Trophoblast cell (in vitro differentiated cells and primary cell): ENCODE measurements at regions not wholly inside any gene's neighbourhood (a gene's known extent, or its start where the extent isn't known, plus 50 kb on each side); places are given as distances from the start of the nearest gene placed in this dataset.

ENCODE experiments used
- DNase-seq, 2 donors: peaks; one replicate each; pipeline ENCODE4 v3.0.0-alpha.2; 2016
- H2AFZ ChIP-seq: 2 replicates; pipeline ENCODE4 v1.6.1; 2013; ENCODE audit warnings: low read length, moderate library complexity, mild to moderate bottlenecking; ENCODE audit not compliant: insufficient read depth, poor library complexity
- H2AK5ac ChIP-seq: 2 replicates; pipeline ENCODE4 v1.6.1; 2013; ENCODE audit warnings: mild to moderate bottlenecking, low read length
- H2BK120ac ChIP-seq: 2 replicates; pipeline ENCODE4 v1.6.1; 2013; ENCODE audit warnings: low read length, mild to moderate bottlenecking, moderate library complexity; ENCODE audit not compliant: insufficient read depth, poor library complexity
- H2BK12ac ChIP-seq: 2 replicates; pipeline ENCODE4 v1.6.1; 2013; ENCODE audit warnings: mild to moderate bottlenecking, low read length, moderate library complexity
- H2BK5ac ChIP-seq: 2 replicates; pipeline ENCODE4 v1.6.1; 2013; ENCODE audit warnings: low read length, low read depth, moderate library complexity, mild to moderate bottlenecking; ENCODE audit not compliant: poor library complexity
- H3K14ac ChIP-seq: 2 replicates; pipeline ENCODE4 v1.6.1; 2013; ENCODE audit warnings: mild to moderate bottlenecking, low read length
- H3K18ac ChIP-seq: 2 replicates; pipeline ENCODE4 v1.6.1; 2013; ENCODE audit warnings: mild to moderate bottlenecking, low read length
- H3K23ac ChIP-seq: 2 replicates; pipeline ENCODE4 v1.6.1; 2013; ENCODE audit warnings: low read length
- H3K27ac ChIP-seq: 2 replicates; pipeline ENCODE4 v1.5.1; 2013; ENCODE audit warnings: low read depth, mild to moderate bottlenecking, inconsistent platforms, low read length, moderate library complexity
- H3K27me3 ChIP-seq: 2 replicates; pipeline ENCODE4 v1.6.1; 2013; ENCODE audit warnings: inconsistent platforms, mild to moderate bottlenecking, low read length, moderate library complexity; ENCODE audit not compliant: insufficient read depth
- H3K36me3 ChIP-seq, 2 experiments: 1 replicate in 1 of 2; 2 replicates in 1 of 2; pipeline ENCODE4 v1.6.1; 2013; ENCODE audit warnings: low read length in 2 of 2, mild to moderate bottlenecking in 2 of 2, moderate library complexity in 1 of 2; ENCODE audit not compliant: insufficient read depth in 2 of 2, control insufficient read depth in 1 of 2
- H3K4ac ChIP-seq: 2 replicates; pipeline ENCODE4 v1.6.1; 2013; ENCODE audit warnings: low read depth, mild to moderate bottlenecking, low read length, moderate library complexity
- H3K4me1 ChIP-seq, 2 experiments: 1 replicate in 1 of 2; 2 replicates in 1 of 2; pipeline ENCODE4 v1.6.1; 2013; ENCODE audit warnings: low read length in 2 of 2, mild to moderate bottlenecking in 2 of 2, moderate library complexity in 1 of 2; ENCODE audit not compliant: insufficient read depth in 2 of 2, control insufficient read depth in 1 of 2
- H3K4me2 ChIP-seq: 2 replicates; pipeline ENCODE4 v1.6.1; 2013; ENCODE audit warnings: inconsistent platforms, mild to moderate bottlenecking, low read length, moderate library complexity
- H3K4me3 ChIP-seq: 2 replicates; pipeline ENCODE4 v1.5.1; 2013; ENCODE audit warnings: mild to moderate bottlenecking, low read depth, low read length, inconsistent platforms
- H3K79me1 ChIP-seq: one replicate; pipeline ENCODE4 v1.6.1; 2013; ENCODE audit warnings: low read length
- H3K79me2 ChIP-seq: 2 replicates; pipeline ENCODE4 v1.6.1; 2013; ENCODE audit warnings: low read length, mild to moderate bottlenecking; ENCODE audit not compliant: control insufficient read depth, insufficient read depth, poor library complexity
- H3K9ac ChIP-seq: 2 replicates; pipeline ENCODE4 v1.6.1; 2013; ENCODE audit warnings: mild to moderate bottlenecking, low read length
- H3K9me3 ChIP-seq: 2 replicates; pipeline ENCODE4 v1.6.1; 2013; ENCODE audit warnings: low read depth, mild to moderate bottlenecking, control low read depth, inconsistent platforms, low read length; ENCODE audit not compliant: insufficient read depth
- H4K12ac ChIP-seq: 2 replicates; pipeline ENCODE4 v1.6.1; 2013; ENCODE audit warnings: low read depth, mild to moderate bottlenecking, low read length, moderate library complexity
- H4K8ac ChIP-seq: 2 replicates; pipeline ENCODE4 v1.6.1; 2013; ENCODE audit warnings: low read depth, mild to moderate bottlenecking, low read length, moderate library complexity
- H4K91ac ChIP-seq: one replicate; pipeline ENCODE4 v1.6.1; 2013; ENCODE audit warnings: low read depth, mild to moderate bottlenecking, low read length, moderate library complexity
- WGBS: extraction: QIAGEN DNeasy Blood & Tissue Kit; methylation state at CpG from one replicate; pipeline ENCODE4 v1.1.7; 2013; ENCODE audit warnings: missing lambda C conversion rate; ENCODE audit not compliant: insufficient read length, insufficient coverage; ENCODE audit errors: extremely low coverage; 5-methylcytosine and 5-hydroxymethylcytosine counted together

- Histone ChIP-seq H3K79me1 (peaks cover 28% of the 10 kb centered on the region), H3K27me3 (no peaks in the 10 kb centered on the region), H2BK120ac (peak overlapping the region; percentile 5), H4K91ac (peak overlapping the region; percentile 20), H3K9me3 (no peaks in the 10 kb centered on the region), H3K4me3 (no peak overlapping the region), H3K23ac (no peak overlapping the region), H3K27ac (no peak overlapping the region), H4K8ac (no peak overlapping the region), H2BK5ac (no peak overlapping the region), H2BK12ac (no peak overlapping the region), H3K4me2 (no peak overlapping the region), H3K4me1 (peaks cover 4 to 6% of the 10 kb centered on the region in 2 experiments), H3K14ac (no peak overlapping the region), H3K9ac (no peak overlapping the region), H3K18ac (no peak overlapping the region), H2AFZ (no peak overlapping the region), H3K36me3 (no peaks in the 10 kb centered on the region), H4K12ac (no peak overlapping the region), H2AK5ac (no peak overlapping the region), H3K4ac (no peak overlapping the region), H3K79me2 (no peaks in the 10 kb centered on the region)
- DNase-seq: no peak
- WGBS: no CpG with 5 or more reads among the region's 1 CpG
Observed at GRCh38 chr10:21396889-21397288, 128.6 kb downstream of the SKIDA1 start.

- Histone ChIP-seq H3K27me3 (no peaks in the 10 kb centered on the region), H2BK120ac (peak overlapping the region; percentile 26), H4K12ac (no peak overlapping the region), H3K18ac (no peak overlapping the region), H3K27ac (no peak overlapping the region), H3K79me2 (no peaks in the 10 kb centered on the region), H4K8ac (peak overlapping the region; percentile 1), H3K4me2 (no peak overlapping the region), H2BK5ac (no peak overlapping the region), H3K14ac (no peak overlapping the region), H3K4me1 (peaks cover under 1 to 1% of the 10 kb centered on the region in 2 experiments), H3K36me3 (no peaks in the 10 kb centered on the region), H3K79me1 (peaks cover 11% of the 10 kb centered on the region), H3K4me3 (no peak overlapping the region), H3K9ac (no peak overlapping the region), H3K23ac (no peak overlapping the region), H4K91ac (peak overlapping the region; percentile 50), H2AFZ (no peak overlapping the region), H3K9me3 (no peaks in the 10 kb centered on the region), H2AK5ac (peak overlapping the region; percentile 65), H2BK12ac (peak overlapping the region; percentile 6), H3K4ac (no peak overlapping the region)
- no peak for DNase-seq
- no CpG with 5 or more reads among the region's 20 CpGs for WGBS
Observed at GRCh38 chr10:21393931-21394330, 131.6 kb downstream of the SKIDA1 start.

- Histone ChIP-seq H2BK120ac (peak overlapping the region; percentile 56), H2BK5ac (peak overlapping the region; percentile 39), H4K12ac (no peak overlapping the region), H3K79me1 (peaks cover 27% of the 10 kb centered on the region), H3K4me1 (peaks cover 13 to 15% of the 10 kb centered on the region in 2 experiments), H3K27ac (peak overlapping the region; percentile 26), H4K8ac (peak overlapping the region; percentile 51), H3K9me3 (no peaks in the 10 kb centered on the region), H3K14ac (peak overlapping the region; percentile 34), H3K4me3 (no peak overlapping the region), H3K4me2 (no peak overlapping the region), H4K91ac (peak overlapping the region; percentile 55), H2AK5ac (no peak overlapping the region), H3K18ac (no peak overlapping the region), H2BK12ac (peak overlapping the region; percentile 94), H3K27me3 (no peaks in the 10 kb centered on the region), H2AFZ (no peak overlapping the region), H3K36me3 (no peaks in the 10 kb centered on the region), H3K23ac (no peak overlapping the region), H3K9ac (no peak overlapping the region), H3K79me2 (no peaks in the 10 kb centered on the region), H3K4ac (no peak overlapping the region)
- DNase-seq: no peak
- WGBS: no CpG with 5 or more reads among the region's 8 CpGs
Observed at GRCh38 chr10:21388589-21388988, 136.9 kb downstream of the SKIDA1 start.

GRCh38 chr10:21387868-21388267 lies 137.6 kb downstream of the SKIDA1 start:
- no CpG with 5 or more reads among the region's 11 CpGs for WGBS
- no peak for DNase-seq
- Histone ChIP-seq H2AK5ac (no peak overlapping the region), H2BK5ac (peak overlapping the region; percentile 65), H4K8ac (no peak overlapping the region), H3K27me3 (no peaks in the 10 kb centered on the region), H3K4me2 (no peak overlapping the region), H3K9me3 (no peaks in the 10 kb centered on the region), H3K18ac (no peak overlapping the region), H3K4ac (no peak overlapping the region), H4K91ac (no peak overlapping the region), H3K4me3 (no peak overlapping the region), H3K27ac (peak overlapping the region; percentile 8), H3K23ac (no peak overlapping the region), H3K79me2 (no peaks in the 10 kb centered on the region), H3K14ac (no peak overlapping the region), H2BK120ac (peak overlapping the region; percentile 74), H2AFZ (no peak overlapping the region), H3K36me3 (no peaks in the 10 kb centered on the region), H4K12ac (no peak overlapping the region), H3K4me1 (peaks cover 13 to 15% of the 10 kb centered on the region in 2 experiments), H3K79me1 (peaks cover 27% of the 10 kb centered on the region), H3K9ac (no peak overlapping the region), H2BK12ac (peak overlapping the region; percentile 74)
